ENCODE measurements at regions not wholly inside any gene's neighbourhood (a gene's known extent, or its start where the extent isn't known, plus 50 kb on each side); places are given as distances from the start of the nearest gene placed in this dataset.

- TF ChIP-seq MAX (IDR thresholded peaks at IDR 0.05; ENCODE audit: low read depth, low read length) = no peak
- no peak for TF ChIP-seq POLR2A (IDR thresholded peaks at IDR 0.05; ENCODE audit: extremely low read depth, insufficient read length)
- TF ChIP-seq CTCF (IDR thresholded peaks at IDR 0.05; ENCODE audit: low read depth, low read length) = no peak
- no peak for TF ChIP-seq MYC (IDR thresholded peaks at IDR 0.05; ENCODE audit: low read depth, low read length)
These were observed 131.4 kb upstream of the RGS6 start for GRCh38 chr14:71800878-71801277.

All from NB4 (cell line).